Natural killer cell treated with Interleukin-12 subunit alpha and Interleukin-12 subunit beta and Interleukin-15 and Interleukin-18, amount 100 ng/mL, for 72 hours (primary cell): ENCODE measurements at regions not wholly inside any gene's neighbourhood (a gene's known extent, or its start where the extent isn't known, plus 50 kb on each side); places are given as distances from the start of the nearest gene placed in this dataset.

Source experiments
- ATAC-seq, 2 donors: fragments of 150-1000 bp; cut with Tn5 transposase in 1 of 2; sonication (Bioruptor Pico), chemical (Tn5 transposase) in 1 of 2; 2 replicates each; pipeline ENCODE4 v1.10.0; 2021
- DNase-seq: peaks from one replicate; pipeline ENCODE4 v3.0.0; 2022; ENCODE audit warnings: low spot score
- H3K27ac Mint-ChIP-seq, 2 donors: 1 replicate in 1 of 2; 2 replicates in 1 of 2; pipeline ENCODE4 v1.8.0; 2022; ENCODE audit warnings: mixed read lengths in 2 of 2, mild to moderate bottlenecking in 1 of 2, moderate library complexity in 1 of 2
- H3K27me3 Mint-ChIP-seq, 2 donors: 1 replicate in 1 of 2; 2 replicates in 1 of 2; pipeline ENCODE4 v1.8.0; 2022; ENCODE audit warnings: mixed read lengths in 2 of 2
- H3K36me3 Mint-ChIP-seq: one replicate; pipeline ENCODE4 v1.8.0; 2022; ENCODE audit warnings: mixed read lengths
- H3K4me1 Mint-ChIP-seq, 2 donors: 1 replicate in 1 of 2; 2 replicates in 1 of 2; pipeline ENCODE4 v1.8.0; 2022; ENCODE audit warnings: low read depth in 2 of 2, mixed read lengths in 2 of 2, mild to moderate bottlenecking in 1 of 2
- H3K4me3 Mint-ChIP-seq: one replicate; pipeline ENCODE4 v1.8.0; 2022; ENCODE audit warnings: mixed read lengths
- H3K9me3 Mint-ChIP-seq: 2 replicates; pipeline ENCODE4 v1.8.0; 2022; ENCODE audit warnings: mixed read lengths

DNA sequence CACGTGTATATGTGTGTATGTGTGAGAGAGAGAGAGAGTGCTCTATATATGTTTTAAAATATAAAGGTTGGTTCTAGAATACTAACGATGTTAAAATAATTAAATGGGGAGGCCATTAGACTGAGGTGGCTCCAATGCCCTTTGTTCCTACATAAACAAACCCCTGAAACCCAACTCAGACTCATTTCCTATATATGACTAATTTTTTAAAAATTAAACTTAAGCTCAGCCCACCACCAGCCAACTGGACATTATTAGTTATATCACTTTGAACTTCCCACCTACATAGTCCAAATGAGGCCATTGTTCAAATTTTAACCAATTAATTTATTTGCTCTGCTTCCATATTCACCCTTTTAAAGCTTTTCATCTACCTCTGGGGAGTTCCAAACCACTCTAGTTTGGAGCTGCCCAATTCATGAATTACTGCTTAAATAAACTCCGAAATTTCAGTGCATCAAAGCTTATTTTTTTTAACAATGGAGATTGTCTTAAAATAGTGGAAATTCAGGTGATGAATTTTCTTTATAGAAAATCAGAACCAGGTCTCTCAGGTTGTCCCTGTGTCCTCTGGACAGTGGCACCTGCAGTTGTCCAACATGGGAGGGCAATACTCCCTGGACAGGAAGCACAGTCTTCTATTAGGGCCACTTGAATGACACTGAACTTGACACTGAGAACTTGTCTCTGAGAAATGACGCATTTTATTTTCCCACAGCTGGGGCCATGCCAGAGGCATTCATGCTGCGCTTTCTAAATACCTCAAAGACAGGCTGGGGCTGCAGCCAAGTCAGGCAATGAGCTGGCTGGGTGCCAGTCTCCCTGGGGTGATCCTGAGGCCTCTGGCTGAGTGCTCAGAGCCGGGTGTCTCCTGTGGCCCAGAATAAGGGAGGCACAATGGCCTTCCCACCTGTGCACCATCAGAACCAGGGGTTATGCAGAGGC is 109.5 kb upstream of the TMEM72 start:
- H3K36me3 Mint-ChIP-seq, result no peaks in the 10 kb centered on the region
- ATAC-seq (no peak), DNase-seq (no peak)
- no peak overlapping the region for H3K27ac Mint-ChIP-seq
- peaks cover 30 to 44% of the 10 kb centered on the region in 2 donors for H3K27me3 Mint-ChIP-seq
- H3K4me1 Mint-ChIP-seq, result no peaks in the 10 kb centered on the region
- H3K9me3 Mint-ChIP-seq, result no peaks in the 10 kb centered on the region
- no peak overlapping the region for H3K4me3 Mint-ChIP-seq

- H3K27ac Mint-ChIP-seq, result no peak overlapping the region
- no peak for DNase-seq
- no peak for ATAC-seq
- H3K9me3 Mint-ChIP-seq, result no peaks in the 10 kb centered on the region
- H3K4me1 Mint-ChIP-seq, result no peaks in the 10 kb centered on the region
- H3K27me3 Mint-ChIP-seq, result peaks cover 26 to 44% of the 10 kb centered on the region in 2 donors
- no peak overlapping the region for H3K4me3 Mint-ChIP-seq
- H3K36me3 Mint-ChIP-seq, result no peaks in the 10 kb centered on the region
These were observed 107.3 kb upstream of the TMEM72 start for GRCh38 chr10:44803862-44804261.

DNA sequence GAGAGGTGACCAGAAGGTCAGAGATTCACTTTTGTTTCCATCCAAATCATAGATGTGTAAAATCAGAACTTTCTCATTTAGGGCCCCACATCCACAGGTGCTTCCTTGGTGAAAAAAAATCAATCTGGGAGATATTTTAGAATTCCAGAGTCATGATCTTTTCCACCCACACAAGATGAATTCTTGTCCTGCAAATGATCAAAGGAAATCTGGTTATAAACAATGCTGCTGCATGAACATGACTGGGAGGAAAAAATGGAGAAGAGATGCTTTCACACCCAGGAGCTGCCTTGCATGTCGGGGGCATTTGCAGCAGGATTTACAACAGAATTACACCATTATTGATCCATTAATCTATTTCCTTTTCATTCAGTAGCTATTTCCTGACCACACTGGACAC is 106.5 kb upstream of the TMEM72 start:
- no peaks in the 10 kb centered on the region for H3K36me3 Mint-ChIP-seq
- H3K27me3 Mint-ChIP-seq, result peaks cover 28 to 42% of the 10 kb centered on the region in 2 donors
- DNase-seq (no peak), ATAC-seq (no peak)
- H3K27ac Mint-ChIP-seq, result no peak overlapping the region
- H3K4me3 Mint-ChIP-seq, result no peak overlapping the region
- no peaks in the 10 kb centered on the region for H3K4me1 Mint-ChIP-seq
- H3K9me3 Mint-ChIP-seq, result no peaks in the 10 kb centered on the region

- H3K4me3 Mint-ChIP-seq, result no peak overlapping the region
- no peaks in the 10 kb centered on the region for H3K36me3 Mint-ChIP-seq
- H3K4me1 Mint-ChIP-seq, result no peaks in the 10 kb centered on the region
- no peak for ATAC-seq
- no peak for DNase-seq
- H3K27me3 Mint-ChIP-seq, result peaks cover 21 to 34% of the 10 kb centered on the region in 2 donors
- H3K27ac Mint-ChIP-seq, result no peak overlapping the region
- no peaks in the 10 kb centered on the region for H3K9me3 Mint-ChIP-seq
These were observed 105.5 kb upstream of the TMEM72 start for GRCh38 chr10:44805466-44806210.

GRCh38 chr10:44806950-44807349 is 104.2 kb upstream of the TMEM72 start:
- no peaks in the 10 kb centered on the region for H3K9me3 Mint-ChIP-seq
- H3K4me3 Mint-ChIP-seq, result no peak overlapping the region
- DNase-seq (no peak), ATAC-seq (no peak)
- no peak overlapping the region for H3K27ac Mint-ChIP-seq
- H3K36me3 Mint-ChIP-seq, result no peaks in the 10 kb centered on the region
- peaks cover 21 to 28% of the 10 kb centered on the region in 2 donors for H3K27me3 Mint-ChIP-seq
- H3K4me1 Mint-ChIP-seq, result no peaks in the 10 kb centered on the region

GRCh38 chr10:44807451-44807850 is 103.7 kb upstream of the TMEM72 start:
- Mint-ChIP-seq H3K27ac (no peak overlapping the region), H3K4me1 (no peaks in the 10 kb centered on the region), H3K9me3 (no peaks in the 10 kb centered on the region), H3K4me3 (no peak overlapping the region), H3K27me3 (peaks cover 21 to 28% of the 10 kb centered on the region in 2 donors), H3K36me3 (no peaks in the 10 kb centered on the region)
- DNase-seq, result no peak
- ATAC-seq, result no peak

- ATAC-seq (peak in 1 of 2 donors; percentile 24), DNase-seq (no peak)
- no peak overlapping the region for H3K27ac Mint-ChIP-seq
- no peaks in the 10 kb centered on the region for H3K36me3 Mint-ChIP-seq
- H3K4me1 Mint-ChIP-seq, result no peaks in the 10 kb centered on the region
- H3K9me3 Mint-ChIP-seq, result no peaks in the 10 kb centered on the region
- H3K27me3 Mint-ChIP-seq, result peaks cover 14 to 30% of the 10 kb centered on the region in 2 donors
- no peak overlapping the region for H3K4me3 Mint-ChIP-seq
These were observed 101.5 kb upstream of the TMEM72 start for GRCh38 chr10:44809647-44810046.

- no peaks in the 10 kb centered on the region for H3K36me3 Mint-ChIP-seq
- no peak overlapping the region for H3K27ac Mint-ChIP-seq
These were observed 100.1 kb upstream of the TMEM72 start for GRCh38 chr10:44811072-44811471.

GRCh38 chr10:44813201-44813600 is 97.9 kb upstream of the TMEM72 start:
- Mint-ChIP-seq H3K27me3 (peaks cover 9 to 18% of the 10 kb centered on the region in 2 donors), H3K4me3 (no peak overlapping the region), H3K36me3 (no peaks in the 10 kb centered on the region), H3K4me1 (no peaks in the 10 kb centered on the region), H3K27ac (no peak overlapping the region), H3K9me3 (no peaks in the 10 kb centered on the region)
- DNase-seq (no peak), ATAC-seq (no peak)

More at GRCh38 chr10:44811072-44811471, 100.1 kb upstream of the TMEM72 start:
- ATAC-seq, result no peak
- DNase-seq, result no peak
- Mint-ChIP-seq H3K4me3 (no peak overlapping the region), H3K4me1 (no peaks in the 10 kb centered on the region), H3K27me3 (peaks cover 9 to 23% of the 10 kb centered on the region in 2 donors), H3K9me3 (no peaks in the 10 kb centered on the region)

GRCh38 chr10:44814929-44815328 is 96.2 kb upstream of the TMEM72 start:
- Mint-ChIP-seq H3K27ac (no peak overlapping the region), H3K36me3 (no peaks in the 10 kb centered on the region), H3K4me3 (no peak overlapping the region), H3K9me3 (no peaks in the 10 kb centered on the region), H3K4me1 (no peaks in the 10 kb centered on the region), H3K27me3 (peaks cover 6 to 18% of the 10 kb centered on the region in 2 donors)
- ATAC-seq, result no peak
- no peak for DNase-seq

DNA sequence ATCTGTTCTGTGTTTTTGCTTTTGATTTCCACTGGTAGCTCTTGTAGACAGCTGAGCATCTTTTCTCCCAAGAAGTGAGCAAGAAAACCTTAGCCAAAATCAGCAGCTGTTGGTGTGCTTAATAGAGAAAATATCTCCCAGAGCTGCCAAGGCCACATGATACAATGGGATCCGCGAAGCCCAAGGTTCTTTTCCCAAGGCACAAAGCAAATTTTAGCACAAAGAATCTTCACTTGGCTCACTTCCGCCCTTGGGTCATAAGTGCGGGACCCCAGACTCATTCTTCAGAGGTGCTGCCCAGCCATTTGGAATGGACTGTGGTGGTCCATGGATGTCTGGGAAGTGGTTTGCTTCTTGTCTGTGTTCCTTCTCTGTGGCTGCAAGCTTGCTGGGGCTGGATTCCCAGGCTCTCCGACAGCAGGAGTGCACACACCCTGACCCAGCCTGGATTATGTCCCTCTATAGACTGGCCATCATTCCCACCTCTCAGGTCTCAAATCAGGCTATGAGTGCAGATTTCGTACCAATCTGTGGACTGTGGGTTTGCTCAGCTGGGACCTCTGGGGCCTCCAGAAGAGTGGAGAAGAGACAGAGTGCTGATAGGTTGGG is 93.0 kb upstream of the TMEM72 start:
- DNase-seq (no peak), ATAC-seq (no peak)
- no peaks in the 10 kb centered on the region for H3K36me3 Mint-ChIP-seq
- no peak overlapping the region for H3K4me3 Mint-ChIP-seq
- H3K9me3 Mint-ChIP-seq, result no peaks in the 10 kb centered on the region
- peaks cover 6 to 27% of the 10 kb centered on the region in 2 donors for H3K27me3 Mint-ChIP-seq
- H3K4me1 Mint-ChIP-seq, result no peaks in the 10 kb centered on the region
- H3K27ac Mint-ChIP-seq, result no peak overlapping the region

GRCh38 chr10:44818701-44819127 is 92.4 kb upstream of the TMEM72 start:
- Mint-ChIP-seq H3K27me3 (peaks cover 6 to 23% of the 10 kb centered on the region in 2 donors), H3K36me3 (no peaks in the 10 kb centered on the region), H3K9me3 (no peaks in the 10 kb centered on the region), H3K4me3 (no peak overlapping the region), H3K4me1 (no peaks in the 10 kb centered on the region), H3K27ac (no peak overlapping the region)
- no peak for ATAC-seq
- no peak for DNase-seq

DNA sequence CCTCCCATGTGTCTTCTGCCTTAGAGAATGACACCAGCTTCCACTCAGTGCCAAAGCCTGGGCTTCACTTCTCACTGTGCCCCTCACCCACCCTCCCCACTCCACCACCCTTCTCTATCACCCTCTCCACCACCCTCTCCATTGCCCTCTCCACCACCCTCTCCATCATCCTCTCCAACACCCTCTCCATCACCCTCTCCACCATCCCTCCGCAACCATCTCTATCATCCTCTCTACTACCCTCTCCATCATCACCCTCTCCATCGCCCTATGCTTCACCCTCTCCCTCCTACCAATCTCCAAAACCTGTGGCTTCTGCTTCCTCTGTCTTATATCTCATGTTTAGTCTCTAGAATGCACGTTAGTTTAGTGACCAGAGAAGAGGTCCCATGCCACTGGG is 91.0 kb upstream of the TMEM72 start:
- Mint-ChIP-seq H3K36me3 (no peaks in the 10 kb centered on the region), H3K27me3 (peaks cover 3 to 10% of the 10 kb centered on the region in 2 donors), H3K4me3 (no peak overlapping the region), H3K4me1 (no peaks in the 10 kb centered on the region), H3K27ac (no peak overlapping the region), H3K9me3 (no peaks in the 10 kb centered on the region)
- peak; percentile 43 to 52 for ATAC-seq
- no peak for DNase-seq

GRCh38 chr10:44821290-44821689 is 89.8 kb upstream of the TMEM72 start:
- no peak for DNase-seq
- H3K27ac Mint-ChIP-seq, result no peak overlapping the region
- H3K4me3 Mint-ChIP-seq, result no peak overlapping the region
- no peaks in the 10 kb centered on the region for H3K36me3 Mint-ChIP-seq
- peaks cover 3 to 9% of the 10 kb centered on the region in 2 donors for H3K27me3 Mint-ChIP-seq
- no peaks in the 10 kb centered on the region for H3K9me3 Mint-ChIP-seq
- no peaks in the 10 kb centered on the region for H3K4me1 Mint-ChIP-seq
- ATAC-seq, result no peak
